HEK293T (cell line): ENCODE measurements at regions not wholly inside any gene's neighbourhood (a gene's known extent, or its start where the extent isn't known, plus 50 kb on each side); places are given as distances from the start of the nearest gene placed in this dataset.

Source experiments
- ARNT ChIP-seq: fragments of 450-650 bp; IDR thresholded peaks from 2 replicates; pipeline ENCODE4 v1.6.1; 2017; ENCODE audit warnings: mild to moderate bottlenecking
- BHLHE40 ChIP-seq: fragments of 450-650 bp; IDR thresholded peaks from 2 replicates; pipeline ENCODE4 v1.6.1; 2016; ENCODE audit warnings: mild to moderate bottlenecking, moderate library complexity, borderline replicate concordance
- ELF4 ChIP-seq: fragments of 450-650 bp; IDR thresholded peaks from 2 replicates; pipeline ENCODE4 v1.6.1; 2017; ENCODE audit warnings: antibody characterized with exemption
- FOXA1 ChIP-seq: fragments of 450-650 bp; IDR thresholded peaks from 2 replicates; pipeline ENCODE4 v1.6.1; 2016; ENCODE audit warnings: mild to moderate bottlenecking
- FOXK2 ChIP-seq: fragments of 450-650 bp; IDR thresholded peaks from 2 replicates; pipeline ENCODE4 v1.6.1; 2016; ENCODE audit warnings: mild to moderate bottlenecking
- FOXM1 ChIP-seq: fragments of 450-650 bp; IDR thresholded peaks from 2 replicates; pipeline ENCODE4 v1.6.1; 2017; ENCODE audit warnings: mild to moderate bottlenecking, borderline replicate concordance
- HDGF ChIP-seq: fragments of 450-650 bp; IDR thresholded peaks from 2 replicates; pipeline ENCODE4 v1.6.1; 2017; ENCODE audit warnings: antibody characterized with exemption, borderline replicate concordance
- NFRKB ChIP-seq: fragments of 450-650 bp; IDR thresholded peaks from 2 replicates; pipeline ENCODE4 v1.6.1; 2016; ENCODE audit warnings: mild to moderate bottlenecking, moderate library complexity
- PKNOX1 ChIP-seq: fragments of 450-650 bp; IDR thresholded peaks from 2 replicates; pipeline ENCODE4 v1.6.1; 2016
- SP1 ChIP-seq: fragments of 450-650 bp; IDR thresholded peaks from 2 replicates; pipeline ENCODE4 v1.6.1; 2017

- TF ChIP-seq PKNOX1 (no peak), SP1 (no peak), FOXM1 (no peak), FOXA1 (no peak), ARNT (no peak), BHLHE40 (no peak), HDGF (no peak), NFRKB (no peak), FOXK2 (no peak), ELF4 (no peak)
Observed at GRCh38 chr9:20048437-20048836, 259.6 kb upstream of the SLC24A2 start.
